Loucy (cell line): ENCODE measurements at regions not wholly inside any gene's neighbourhood (a gene's known extent, or its start where the extent isn't known, plus 50 kb on each side); places are given as distances from the start of the nearest gene placed in this dataset.

ENCODE experiments used
- CTCF ChIP-seq: fragments of 200-600 bp; sonication (generic); conservative IDR thresholded peaks from 2 replicates; pipeline ENCODE4 v1.5.1; 2014; ENCODE audit warnings: mild to moderate bottlenecking, antibody characterized with exemption, low read length
- EZH2phosphoT487 ChIP-seq: fragments of 200-600 bp; IDR thresholded peaks from 2 replicates; pipeline ENCODE4 v1.6.1; 2018; ENCODE audit warnings: antibody characterized with exemption, mild to moderate bottlenecking, moderate library complexity, borderline replicate concordance

GRCh38 chr5:99247346-99247745 is 318.5 kb upstream of the CHD1 start:
- TF ChIP-seq CTCF, result no peak
- TF ChIP-seq EZH2phosphoT487, result no peak
